HUDEP-2 (cell line): ENCODE measurements at regions not wholly inside any gene's neighbourhood (a gene's known extent, or its start where the extent isn't known, plus 50 kb on each side); places are given as distances from the start of the nearest gene placed in this dataset.
"Not testable (repeated sequence)": the region's sequence is repeated elsewhere in the genome, so short reads cannot be mapped to it uniquely, and the experiment has no call there.

Experiments used
- DNase-seq, 76 experiments: peaks; one replicate each; lab custom pipeline; 2025; ENCODE audit not compliant: unreplicated experiment in 76 of 76; lab: John Stamatoyannopoulos, UW

- DNase-seq: no peak
Measured at GRCh38 chr1:147072482-147073432, 99.5 kb downstream of the PRKAB2 start.

GRCh38 chr1:147071142-147071541 is 101.1 kb downstream of the PRKAB2 start:
- DNase-seq: no peak

GRCh38 chr1:147062956-147063355 is 109.3 kb downstream of the PRKAB2 start:
- no peak for DNase-seq

- DNase-seq: not testable (repeated sequence)
Measured at GRCh38 chr1:147061880-147062279, 110.4 kb downstream of the PRKAB2 start.

GRCh38 chr1:147053269-147053668 is 115.1 kb downstream of the NBPF12 start:
- DNase-seq: no peak

GRCh38 chr1:147052677-147053076 is 114.6 kb downstream of the NBPF12 start:
- no peak for DNase-seq

- DNase-seq: no peak
Measured at GRCh38 chr1:147052143-147052542, 114.0 kb downstream of the NBPF12 start.

GRCh38 chr1:147051136-147051535 is 113.0 kb downstream of the NBPF12 start:
- no peak for DNase-seq

GRCh38 chr1:147050654-147051053 is 112.5 kb downstream of the NBPF12 start:
- DNase-seq: no peak

- not testable (repeated sequence) for DNase-seq
Measured at GRCh38 chr1:147046863-147047394, 108.8 kb downstream of the NBPF12 start.

- DNase-seq: no peak
Measured at GRCh38 chr1:147046189-147046862, 108.2 kb downstream of the NBPF12 start.
